Erythroblast (primary cell): ENCODE measurements at regions not wholly inside any gene's neighbourhood (a gene's known extent, or its start where the extent isn't known, plus 50 kb on each side); places are given as distances from the start of the nearest gene placed in this dataset.

Experiments
- GATA1 ChIP-seq: IDR thresholded peaks from 2 replicates; pipeline ENCODE4 v1.6.1; 2011; ENCODE audit warnings: low read depth, mild to moderate bottlenecking, control low read depth, low read length, moderate library complexity
- POLR2A ChIP-seq: IDR thresholded peaks from 2 replicates; pipeline ENCODE4 v1.6.1; 2011; ENCODE audit warnings: mild to moderate bottlenecking, low read length

- TF ChIP-seq POLR2A (no peak), GATA1 (no peak)
Observed at GRCh38 chr6:68476611-68477010, 158.5 kb upstream of the ADGRB3 start.
